Stomach (tissue), 4 donors: ENCODE measurements at regions not wholly inside any gene's neighbourhood (a gene's known extent, or its start where the extent isn't known, plus 50 kb on each side); places are given as distances from the start of the nearest gene placed in this dataset.

Experiments
- CTCF ChIP-seq, 7 experiments: fragments of 450-650 bp in 4 of 7; fragments of 200-600 bp in 3 of 7; sonication (generic) in 3 of 7; IDR thresholded peaks; one replicate each; pipeline ENCODE4 v1.5.1; 2016 to 2019; ENCODE audit warnings: antibody characterized with exemption in 7 of 7, control low read depth in 2 of 7, mild to moderate bottlenecking in 1 of 7
- EP300 ChIP-seq: sonication (generic); formaldehyde crosslinking; IDR thresholded peaks from one replicate; pipeline ENCODE4 v1.6.1; 2017; ENCODE audit warnings: antibody characterized with exemption

DNA sequence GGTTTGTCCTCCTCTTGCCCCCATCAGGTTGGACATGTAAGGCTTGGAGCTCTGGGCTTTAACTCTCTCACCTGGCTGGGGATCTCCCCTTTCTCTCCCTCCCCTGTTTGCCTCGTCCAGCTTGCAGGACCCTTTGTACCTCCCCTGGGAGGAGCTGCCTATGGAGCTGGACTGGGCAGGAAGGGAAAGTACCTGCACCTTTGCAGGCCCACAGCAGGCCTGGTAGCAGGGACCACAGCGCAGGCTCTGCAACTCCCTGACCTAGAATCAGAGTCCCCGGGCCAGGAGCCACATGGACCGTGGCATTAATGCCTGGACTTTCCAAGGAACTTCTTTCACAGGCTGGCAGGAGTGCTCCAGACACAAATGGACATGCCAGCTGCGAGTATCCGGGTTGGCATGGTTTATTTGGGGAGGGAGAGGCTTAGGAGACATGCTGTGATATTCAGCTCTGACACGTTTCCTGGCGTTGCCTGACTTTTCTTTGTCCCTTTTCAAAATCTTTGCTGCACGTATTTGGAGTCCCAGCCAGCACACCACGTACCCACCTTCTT, 268.5 kb upstream of the EXOC2 start:
- TF ChIP-seq CTCF (IDR thresholded peaks at IDR 0.05) (no peak), EP300 (no peak)
